ENCODE measurements at regions not wholly inside any gene's neighbourhood (a gene's known extent, or its start where the extent isn't known, plus 50 kb on each side); places are given as distances from the start of the nearest gene placed in this dataset.

- TF ChIP-seq CTCF (conservative IDR thresholded peaks at IDR 0.05; ENCODE audit: low read depth, low read length) = peak; percentile 77
- TF ChIP-seq EZH2 (IDR thresholded peaks at IDR 0.05; ENCODE audit: borderline replicate concordance, low read depth, low read length, poor library complexity, severe bottlenecking) = no peak
Measured at GRCh38 chr9:13427587-13427986, 148.1 kb upstream of the MPDZ start.

All from A673 (cell line).